ENCODE measurements at regions not wholly inside any gene's neighbourhood (a gene's known extent, or its start where the extent isn't known, plus 50 kb on each side); places are given as distances from the start of the nearest gene placed in this dataset.

GRCh38 chr13:22137361-22138050, 466.6 kb downstream of the FGF9 start:
- H3K79me2 ChIP-seq (ENCODE audit: control insufficient read depth, insufficient read depth, low read length), result no peaks in the 10 kb centered on the region
- BruUV-seq (replicated peaks), result no TSS peak
- DNase-seq (ENCODE audit: extremely low read depth in 1 of 4, low spot score in 3 of 4) (no peak), ATAC-seq (no peak), FAIRE-seq (no peak)
- H4K20me1 ChIP-seq (replicated peaks; ENCODE audit: control insufficient read depth, insufficient read depth, low read length), result no peaks in the 10 kb centered on the region
- H3K4me1 ChIP-seq (replicated peaks in 1 of 2; ENCODE audit: control insufficient read depth in 2 of 2, insufficient read depth in 2 of 2, low read length in 2 of 2), result no peaks in the 10 kb centered on the region
- no peaks in the 10 kb centered on the region for H3K9me1 ChIP-seq (ENCODE audit: control insufficient read depth, insufficient read depth, low read length)
- 0% methylated on average over 3 of the region's 4 CpGs for WGBS (ENCODE audit: insufficient coverage, low coverage, missing lambda C conversion rate)
- H3K4me2 ChIP-seq (ENCODE audit: insufficient read depth, low read length), result no peak overlapping the region
- ChIA-PET CTCF (ENCODE audit: low intra/inter-chr PET ratio) (no interaction called here), POLR2A (no interaction called here)
- H3K36me3 ChIP-seq (ENCODE audit: control insufficient read depth, insufficient read depth, low read length), result no peaks in the 10 kb centered on the region
- in situ Hi-C loops (cut with MboI) (no loop called here), intact Hi-C loops (cut with micrococcal nuclease) (no loop called here)
- H3K9me3 ChIP-seq (replicated peaks; ENCODE audit: control insufficient read depth, insufficient read depth, low read depth, low read length), result no peaks in the 10 kb centered on the region
- H3K27ac ChIP-seq (ENCODE audit: extremely low read depth, low read depth, low read length), result no peak overlapping the region
- TF ChIP-seq ZFPM2 (CRISPR knock-in tag; IDR thresholded peaks at IDR 0.05), result no peak
- no peak overlapping the region for H3K4me3 ChIP-seq
- no peak overlapping the region for H2AFZ ChIP-seq (ENCODE audit: low read depth, low read length)
- no peaks in the 10 kb centered on the region; a peak in 1 of 5 replicates for H3K27me3 ChIP-seq (ENCODE audit: control insufficient read depth in 2 of 2, insufficient read depth in 2 of 2, low read length in 2 of 2)
- no peak overlapping the region for H3K9ac ChIP-seq (ENCODE audit: insufficient read depth in 1 of 2, low read depth in 2 of 2, low read length in 2 of 2)

GRCh38 chr13:22138947-22139346, 468.1 kb downstream of the FGF9 start:
- intact Hi-C loops (cut with micrococcal nuclease) (no loop called here), in situ Hi-C loops (cut with MboI) (no loop called here)
- H3K9me3 ChIP-seq (replicated peaks; ENCODE audit: control insufficient read depth, insufficient read depth, low read depth, low read length), result no peaks in the 10 kb centered on the region
- no peak for DNase-seq (ENCODE audit: extremely low read depth in 1 of 4, low spot score in 3 of 4)
- H3K9ac ChIP-seq (ENCODE audit: insufficient read depth in 1 of 2, low read depth in 2 of 2, low read length in 2 of 2), result no peak overlapping the region
- no peak overlapping the region for H3K4me2 ChIP-seq (ENCODE audit: insufficient read depth, low read length)
- WGBS (ENCODE audit: insufficient coverage, low coverage, missing lambda C conversion rate), result 7% methylated on average over 6 of the region's 8 CpGs
- no peaks in the 10 kb centered on the region; a peak in 1 of 5 replicates for H3K27me3 ChIP-seq (ENCODE audit: control insufficient read depth in 2 of 2, insufficient read depth in 2 of 2, low read length in 2 of 2)
- ChIA-PET CTCF (ENCODE audit: low intra/inter-chr PET ratio) (no interaction called here), POLR2A (no interaction called here)
- no peak overlapping the region for H2AFZ ChIP-seq (ENCODE audit: low read depth, low read length)
- H4K20me1 ChIP-seq (replicated peaks; ENCODE audit: control insufficient read depth, insufficient read depth, low read length), result no peaks in the 10 kb centered on the region
- H3K36me3 ChIP-seq (ENCODE audit: control insufficient read depth, insufficient read depth, low read length), result no peaks in the 10 kb centered on the region
- no peak overlapping the region for H3K27ac ChIP-seq (ENCODE audit: extremely low read depth, low read depth, low read length)
- no peaks in the 10 kb centered on the region for H3K4me1 ChIP-seq (replicated peaks in 1 of 2; ENCODE audit: control insufficient read depth in 2 of 2, insufficient read depth in 2 of 2, low read length in 2 of 2)
- ATAC-seq, result no peak
- H3K9me1 ChIP-seq (ENCODE audit: control insufficient read depth, insufficient read depth, low read length), result no peaks in the 10 kb centered on the region
- H3K4me3 ChIP-seq, result no peak overlapping the region
- no peak for FAIRE-seq
- no TSS peak for BruUV-seq (replicated peaks)
- no peaks in the 10 kb centered on the region for H3K79me2 ChIP-seq (ENCODE audit: control insufficient read depth, insufficient read depth, low read length)
- no peak for TF ChIP-seq NUFIP1 (IDR thresholded peaks at IDR 0.05; ENCODE audit: partially characterized antibody)
- no peak for TF ChIP-seq VEZF1 (CRISPR knock-in tag; IDR thresholded peaks at IDR 0.05)
- no peak for TF ChIP-seq ETV5 (CRISPR knock-in tag; IDR thresholded peaks at IDR 0.05; ENCODE audit: low read depth)
- TF ChIP-seq ZNF551 (CRISPR knock-in tag; IDR thresholded peaks at IDR 0.05), result no peak
- TF ChIP-seq ZNF23 (CRISPR knock-in tag; IDR thresholded peaks at IDR 0.05), result no peak
- no peak for TF ChIP-seq NONO (IDR thresholded peaks at IDR 0.05; ENCODE audit: low read depth in 2 of 2, low read length in 1 of 2)
- TF ChIP-seq RBM22 (IDR thresholded peaks at IDR 0.05; ENCODE audit: low read depth, low read length, poor library complexity, severe bottlenecking), result no peak
- TF ChIP-seq DDX20 (tag; IDR thresholded peaks at IDR 0.05; ENCODE audit: low read depth), result no peak
- no peak for TF ChIP-seq EHMT2 (IDR thresholded peaks at IDR 0.05)
- no peak for TF ChIP-seq CTCFL (IDR thresholded peaks at IDR 0.05; ENCODE audit: borderline replicate concordance, insufficient read depth, low read depth, low read length, poor library complexity, severe bottlenecking)
- no peak for TF ChIP-seq NCOA4 (IDR thresholded peaks at IDR 0.05; ENCODE audit: partially characterized antibody)
